CD4-positive, alpha-beta memory T cell (primary cell): ENCODE measurements at regions not wholly inside any gene's neighbourhood (a gene's known extent, or its start where the extent isn't known, plus 50 kb on each side); places are given as distances from the start of the nearest gene placed in this dataset.
"Not testable (repeated sequence)": the region's sequence is repeated elsewhere in the genome, so short reads cannot be mapped to it uniquely, and the experiment has no call there.

Experiments
- CTCF ChIA-PET: fragments of 350-600 bp; sonication (Branson Sonifier 250); formaldehyde crosslinking; loops from one replicate; lab custom pipeline; 2021; ENCODE audit warnings: inconsistent platforms; ENCODE audit not compliant: partially characterized antibody; lab: Charles Lee
- POLR2A ChIA-PET: fragments of 350-600 bp; sonication (Branson Sonifier 250); formaldehyde crosslinking; loops from one replicate; lab custom pipeline; 2021; ENCODE audit not compliant: partially characterized antibody; lab: Charles Lee
- DNase-seq, 5 donors: peaks; one replicate each; pipeline versions ENCODE4 v3.0.0 to v3.0.0-alpha.2; 2020 to 2022; ENCODE audit warnings: mixed read lengths in 1 of 5
- H3K27ac ChIP-seq: one replicate; pipeline ENCODE4 v1.7.0; 2013; ENCODE audit warnings: low read depth, low read length
- H3K27me3 ChIP-seq: 2 replicates; pipeline ENCODE4 v1.7.0; 2013; ENCODE audit warnings: mild to moderate bottlenecking, low read length, moderate library complexity; ENCODE audit not compliant: insufficient read depth
- H3K36me3 ChIP-seq: 2 replicates; pipeline ENCODE4 v1.7.0; 2013; ENCODE audit warnings: mild to moderate bottlenecking, low read length, moderate library complexity; ENCODE audit not compliant: insufficient read depth
- H3K4me1 ChIP-seq: 2 replicates; pipeline ENCODE4 v1.7.0; 2013; ENCODE audit warnings: mild to moderate bottlenecking, low read length, moderate library complexity; ENCODE audit not compliant: insufficient read depth
- H3K4me3 ChIP-seq, 2 donors: one replicate each; pipeline ENCODE4 v1.7.0; 2013; ENCODE audit warnings: low read length in 2 of 2, mild to moderate bottlenecking in 1 of 2
- H3K9me3 ChIP-seq, 2 donors: one replicate each; pipeline ENCODE4 v1.7.0; 2013; ENCODE audit warnings: low read length in 2 of 2, control low read depth in 1 of 2; ENCODE audit not compliant: control insufficient read depth in 1 of 2
- H3K27ac Mint-ChIP-seq, 7 donors: one replicate each; pipeline ENCODE4 v1.8.0; 2020 to 2021; ENCODE audit warnings: mixed read lengths in 7 of 7, mild to moderate bottlenecking in 6 of 7, inconsistent platforms in 3 of 7, moderate library complexity in 3 of 7
- H3K27me3 Mint-ChIP-seq, 2 donors: one replicate each; pipeline ENCODE4 v1.8.0; 2020 to 2021; ENCODE audit warnings: mixed read lengths in 2 of 2
- H3K36me3 Mint-ChIP-seq, 2 donors: one replicate each; pipeline ENCODE4 v1.8.0; 2020 to 2021; ENCODE audit warnings: mixed read lengths in 2 of 2, inconsistent platforms in 1 of 2, mild to moderate bottlenecking in 1 of 2
- H3K4me1 Mint-ChIP-seq, 4 donors: one replicate each; pipeline ENCODE4 v1.8.0; 2020 to 2021; ENCODE audit warnings: mixed read lengths in 4 of 4, mild to moderate bottlenecking in 1 of 4
- H3K4me3 Mint-ChIP-seq, 8 donors: one replicate each; pipeline ENCODE4 v1.8.0; 2020 to 2021; ENCODE audit warnings: mixed read lengths in 8 of 8, mild to moderate bottlenecking in 7 of 8, moderate library complexity in 6 of 8, inconsistent platforms in 3 of 8
- H3K9me3 Mint-ChIP-seq, 8 donors: one replicate each; pipeline ENCODE4 v1.8.0; 2020 to 2021; ENCODE audit warnings: mixed read lengths in 8 of 8, mild to moderate bottlenecking in 5 of 8, inconsistent platforms in 3 of 8, moderate library complexity in 1 of 8
- intact Hi-C: fragments of 100-400 bp; cut with micrococcal nuclease; formaldehyde crosslinking; loops from one replicate; pipeline ENCODE4 v1.15.1; 2023

DNA sequence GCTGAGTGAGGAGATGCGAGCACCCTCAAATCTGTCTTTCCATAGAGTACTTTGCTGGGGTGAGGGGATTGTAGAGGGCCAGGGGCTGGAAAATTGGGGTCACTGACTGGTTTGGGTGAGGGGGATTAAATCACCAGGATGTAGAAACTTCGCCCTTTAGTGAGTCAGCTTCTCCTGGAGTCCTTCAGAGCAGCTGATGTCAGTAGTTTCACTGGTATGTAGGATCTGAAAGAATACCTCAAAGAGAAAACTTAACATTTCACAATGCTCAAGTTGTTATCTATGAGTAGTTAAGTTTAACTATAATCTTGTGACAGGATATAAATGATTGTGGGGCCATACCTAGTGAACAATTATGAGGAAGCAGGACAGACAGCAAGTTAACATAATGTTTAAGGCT is 174.7 kb upstream of the ZNF717 start:
- DNase-seq, H3K27me3 Mint-ChIP-seq, H3K36me3 ChIP-seq, H3K9me3 ChIP-seq, H3K36me3 Mint-ChIP-seq, intact Hi-C loops, H3K27ac ChIP-seq, H3K4me1 Mint-ChIP-seq, H3K4me1 ChIP-seq, H3K4me3 ChIP-seq, H3K4me3 Mint-ChIP-seq, H3K27ac Mint-ChIP-seq, H3K27me3 ChIP-seq: not testable (repeated sequence)
- peaks cover 0 to 19% (median 12%) of the 10 kb centered on the region in 8 donors for H3K9me3 Mint-ChIP-seq
- ChIA-PET CTCF (interaction anchor here (1.0 kb wide), 1 partner anchor 10 kb away, joined by 3 read pairs; no protein-coding TSS in a partner anchor), POLR2A (interaction anchor here (0.5 kb wide), 1 partner anchor 61 kb away, joined by 3 read pairs; no protein-coding TSS in a partner anchor)

DNA sequence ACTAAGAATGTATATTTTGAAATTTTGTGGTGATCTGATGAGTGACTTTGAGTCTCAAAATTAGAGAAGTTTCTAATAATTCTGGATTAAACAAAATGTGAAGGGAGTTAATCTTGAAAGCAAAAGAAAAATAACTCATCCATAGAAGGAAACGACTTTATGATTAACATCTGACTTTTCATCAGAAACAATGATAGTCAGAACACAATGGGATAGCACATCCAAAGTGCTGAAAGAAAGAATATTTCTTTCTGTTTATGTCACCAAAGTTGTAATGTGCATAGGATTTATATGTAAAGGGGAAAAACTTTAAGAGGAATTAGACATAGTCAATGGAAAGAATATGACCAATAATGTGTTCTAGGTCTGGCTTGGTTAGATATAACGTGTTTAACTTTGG is 176.7 kb upstream of the ZNF717 start:
- H3K27me3 ChIP-seq, H3K36me3 Mint-ChIP-seq, H3K4me1 ChIP-seq, H3K4me3 ChIP-seq, DNase-seq, H3K4me3 Mint-ChIP-seq, CTCF ChIA-PET, H3K4me1 Mint-ChIP-seq, POLR2A ChIA-PET, intact Hi-C loops, H3K27me3 Mint-ChIP-seq, H3K36me3 ChIP-seq, H3K27ac Mint-ChIP-seq, H3K27ac ChIP-seq, H3K9me3 ChIP-seq: not testable (repeated sequence)
- H3K9me3 Mint-ChIP-seq, result peaks cover 3 to 19% (median 13%) of the 10 kb centered on the region in 8 donors

DNA sequence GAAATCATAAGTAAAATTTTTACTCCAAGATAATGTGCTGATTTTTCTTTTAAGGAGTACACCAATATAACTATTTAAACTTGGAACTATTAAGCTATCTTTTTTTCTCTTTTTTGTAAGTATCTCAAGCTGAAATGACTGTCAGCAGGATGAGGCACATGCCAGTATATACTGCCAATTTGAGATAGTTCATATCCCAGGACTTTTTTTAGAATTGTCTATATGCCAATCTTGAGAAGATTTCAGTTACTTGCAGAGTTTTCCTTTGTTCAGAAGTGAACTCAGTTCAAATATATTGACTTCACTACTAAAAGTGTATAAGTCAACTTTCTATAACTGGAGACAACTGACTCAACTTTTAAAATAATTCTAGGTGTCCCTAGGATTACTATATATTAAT is 181.7 kb upstream of the ZNF717 start:
- no peaks in the 10 kb centered on the region for H3K27me3 Mint-ChIP-seq

DNA sequence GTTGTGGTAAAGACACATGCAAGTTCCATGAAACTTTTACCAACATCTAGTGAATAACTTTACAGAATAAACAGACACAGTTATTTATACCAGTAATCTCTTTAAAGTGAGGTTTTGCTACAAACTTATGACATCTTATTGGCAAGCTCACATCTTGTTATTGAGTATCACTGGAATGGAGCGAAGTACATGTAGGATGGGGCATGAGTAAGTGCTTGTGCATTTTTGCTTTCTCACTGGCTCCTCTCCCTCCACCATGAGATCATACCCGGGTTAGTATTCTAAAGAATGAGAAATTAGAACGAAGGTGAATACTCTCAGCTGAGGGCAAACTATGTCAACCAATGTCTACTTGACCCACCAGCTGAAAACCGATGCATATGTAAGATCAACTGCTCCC is 193.3 kb upstream of the ZNF717 start:
- H3K4me1 Mint-ChIP-seq, result no peaks in the 10 kb centered on the region
- no peak overlapping the region for H3K4me3 Mint-ChIP-seq
- Histone ChIP-seq H3K27me3 (no peaks in the 10 kb centered on the region), H3K27ac (no peak overlapping the region), H3K9me3 (peaks cover 0 to 2% of the 10 kb centered on the region in 2 donors), H3K36me3 (no peaks in the 10 kb centered on the region), H3K4me1 (no peaks in the 10 kb centered on the region), H3K4me3 (no peak overlapping the region)
- ChIA-PET CTCF (no interaction called here), POLR2A (no interaction called here)
- no peaks in the 10 kb centered on the region for H3K36me3 Mint-ChIP-seq
- no peaks in the 10 kb centered on the region for H3K27me3 Mint-ChIP-seq
- intact Hi-C loops, result no loop called here
- H3K27ac Mint-ChIP-seq, result no peak overlapping the region
- H3K9me3 Mint-ChIP-seq, result peaks cover 0 to 12% (median 5%) of the 10 kb centered on the region in 8 donors
- DNase-seq, result no peak

More for the DNA sequence above, 181.7 kb upstream of the ZNF717 start:
- Histone ChIP-seq H3K4me1 (no peaks in the 10 kb centered on the region), H3K9me3 (no peaks in the 10 kb centered on the region), H3K27ac (no peak overlapping the region), H3K4me3 (no peak overlapping the region), H3K36me3 (no peaks in the 10 kb centered on the region), H3K27me3 (no peaks in the 10 kb centered on the region)
- CTCF ChIA-PET, result no interaction called here
- peaks cover 3 to 23% (median 9%) of the 10 kb centered on the region in 8 donors for H3K9me3 Mint-ChIP-seq
- no peak overlapping the region for H3K27ac Mint-ChIP-seq
- intact Hi-C loops, result no loop called here
- POLR2A ChIA-PET, result no interaction called here
- no peak overlapping the region for H3K4me3 Mint-ChIP-seq
- no peak for DNase-seq
- no peaks in the 10 kb centered on the region for H3K36me3 Mint-ChIP-seq
- H3K4me1 Mint-ChIP-seq, result no peaks in the 10 kb centered on the region

DNA sequence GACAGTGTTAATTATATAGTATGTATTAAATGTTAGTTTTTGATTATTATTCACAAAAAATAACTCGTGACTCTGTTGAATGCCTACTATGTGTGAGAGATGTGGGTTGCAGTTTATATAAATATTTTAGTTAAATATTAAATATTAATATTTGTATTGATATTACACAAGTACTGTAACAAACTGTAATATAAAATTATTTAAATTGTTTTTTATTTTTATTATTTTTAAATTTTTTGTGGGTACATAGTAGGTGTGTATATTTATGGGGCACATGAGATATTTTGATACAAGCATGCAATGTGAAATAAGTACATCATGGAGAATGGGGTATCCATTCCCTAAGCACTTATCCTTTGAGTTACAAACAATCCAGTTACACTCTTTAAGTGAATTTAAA is 196.1 kb upstream of the ZNF717 start:
- Histone ChIP-seq H3K4me3 (no peak overlapping the region), H3K27ac (no peak overlapping the region), H3K36me3 (no peaks in the 10 kb centered on the region), H3K9me3 (peaks cover 0 to 2% of the 10 kb centered on the region in 2 donors), H3K27me3 (no peaks in the 10 kb centered on the region), H3K4me1 (no peaks in the 10 kb centered on the region)
- no peaks in the 10 kb centered on the region for H3K4me1 Mint-ChIP-seq
- no peaks in the 10 kb centered on the region for H3K27me3 Mint-ChIP-seq
- H3K27ac Mint-ChIP-seq, result no peak overlapping the region
- intact Hi-C loops, result no loop called here
- no peak for DNase-seq
- ChIA-PET CTCF (no interaction called here), POLR2A (no interaction called here)
- H3K9me3 Mint-ChIP-seq, result peaks cover 0 to 10% (median 3%) of the 10 kb centered on the region in 8 donors
- no peak overlapping the region for H3K4me3 Mint-ChIP-seq
- H3K36me3 Mint-ChIP-seq, result no peaks in the 10 kb centered on the region

DNA sequence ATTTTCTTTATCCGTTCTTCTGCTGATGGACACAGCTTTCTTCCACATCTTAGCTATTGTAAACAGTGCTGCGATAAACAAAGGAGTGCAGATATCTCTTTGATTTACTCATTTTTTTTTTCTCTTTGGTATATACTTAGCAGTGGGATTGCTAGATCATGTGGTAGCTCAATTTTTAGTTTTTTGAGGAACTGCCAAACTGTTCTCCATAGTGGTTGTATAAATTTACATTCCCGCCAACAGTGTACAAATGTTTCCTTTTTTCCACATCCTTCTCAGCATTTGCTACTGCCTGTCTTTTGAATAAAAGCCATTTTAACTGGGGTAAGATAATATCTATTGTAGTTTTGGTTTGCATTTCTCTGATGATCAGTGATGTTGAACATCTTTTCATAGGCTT is 196.8 kb upstream of the ZNF717 start:
- intact Hi-C loops, result no loop called here
- POLR2A ChIA-PET, result no interaction called here
- Histone ChIP-seq H3K4me1 (no peaks in the 10 kb centered on the region), H3K36me3 (no peaks in the 10 kb centered on the region), H3K4me3 (no peak overlapping the region), H3K27ac (no peak overlapping the region), H3K27me3 (no peaks in the 10 kb centered on the region), H3K9me3 (peaks cover 0 to 2% of the 10 kb centered on the region in 2 donors)
- no peak overlapping the region for H3K4me3 Mint-ChIP-seq
- DNase-seq, result no peak
- CTCF ChIA-PET, result no interaction called here
- peaks cover 0 to 11% (median 3%) of the 10 kb centered on the region in 8 donors for H3K9me3 Mint-ChIP-seq
- no peak overlapping the region for H3K27ac Mint-ChIP-seq
- H3K27me3 Mint-ChIP-seq, result no peaks in the 10 kb centered on the region
- H3K36me3 Mint-ChIP-seq, result no peaks in the 10 kb centered on the region
- H3K4me1 Mint-ChIP-seq, result no peaks in the 10 kb centered on the region

DNA sequence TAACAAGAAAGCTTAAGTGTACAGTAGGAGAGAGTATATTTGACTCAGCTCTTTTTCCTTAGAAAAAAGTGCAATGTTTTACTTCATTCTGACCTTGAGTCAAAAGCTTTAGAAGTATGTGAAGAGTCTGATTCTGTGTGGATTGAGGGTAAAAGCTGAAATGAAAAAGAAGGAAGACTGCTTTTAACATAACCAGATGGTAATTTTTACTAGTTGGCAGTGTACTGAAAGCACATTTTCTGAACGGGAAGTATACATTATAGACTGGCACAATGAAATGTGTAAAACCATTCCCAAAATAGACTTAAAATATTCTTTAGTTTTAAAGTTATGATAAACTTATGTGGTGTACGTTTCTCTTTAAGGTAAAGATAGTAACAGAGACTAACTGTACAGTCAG is 197.8 kb upstream of the ZNF717 start:
- intact Hi-C loops, result no loop called here
- no peaks in the 10 kb centered on the region for H3K9me3 ChIP-seq
- H3K27me3 Mint-ChIP-seq, result no peaks in the 10 kb centered on the region
- no peak overlapping the region for H3K4me3 ChIP-seq
- ChIA-PET CTCF (no interaction called here), POLR2A (no interaction called here)
- H3K27me3 ChIP-seq, result no peaks in the 10 kb centered on the region
- no peak overlapping the region for H3K27ac ChIP-seq
- H3K36me3 Mint-ChIP-seq, result no peaks in the 10 kb centered on the region
- no peak overlapping the region for H3K4me3 Mint-ChIP-seq
- peaks cover 0 to 14% (median 5%) of the 10 kb centered on the region in 8 donors for H3K9me3 Mint-ChIP-seq
- DNase-seq, result no peak
- no peaks in the 10 kb centered on the region for H3K4me1 Mint-ChIP-seq
- H3K36me3 ChIP-seq, result no peaks in the 10 kb centered on the region
- no peak overlapping the region for H3K27ac Mint-ChIP-seq
- H3K4me1 ChIP-seq, result no peaks in the 10 kb centered on the region
